DOHH2 (cell line): ENCODE measurements at regions not wholly inside any gene's neighbourhood (a gene's known extent, or its start where the extent isn't known, plus 50 kb on each side); places are given as distances from the start of the nearest gene placed in this dataset.

Experiments
- H3F3A ChIP-seq: fragments of 200-600 bp; sonication (generic), shearing (Covaris generic); 2 replicates; pipeline ENCODE4 v1.6.0; 2016; ENCODE audit warnings: antibody characterized with exemption, mild to moderate bottlenecking; ENCODE audit not compliant: control insufficient read depth, insufficient read depth
- H3K27ac ChIP-seq: fragments of 200-600 bp; sonication (generic); 2 replicates; pipeline ENCODE4 v1.5.1; 2014; ENCODE audit warnings: low read depth, mild to moderate bottlenecking, low read length, moderate library complexity
- H3K27me3 ChIP-seq: fragments of 200-600 bp; sonication (generic); 2 replicates; pipeline ENCODE4 v1.6.1; 2014; ENCODE audit warnings: mild to moderate bottlenecking, low read length, mixed read lengths; ENCODE audit not compliant: control insufficient read depth
- H3K36me3 ChIP-seq: fragments of 200-600 bp; sonication (generic); 2 replicates; pipeline ENCODE4 v1.6.1; 2014; ENCODE audit warnings: mild to moderate bottlenecking, low read length, moderate library complexity, mixed read lengths; ENCODE audit not compliant: control insufficient read depth
- H3K4me1 ChIP-seq: fragments of 200-600 bp; sonication (generic); 2 replicates; pipeline ENCODE4 v1.6.1; 2014; ENCODE audit warnings: mild to moderate bottlenecking, low read length, mixed read lengths; ENCODE audit not compliant: control insufficient read depth
- H3K4me2 ChIP-seq: fragments of 200-600 bp; sonication (generic); 2 replicates; pipeline ENCODE4 v1.6.0; 2014; ENCODE audit warnings: mild to moderate bottlenecking, low read length, moderate library complexity
- H3K4me3 ChIP-seq: fragments of 200-600 bp; sonication (generic); 2 replicates; pipeline ENCODE4 v1.5.1; 2014; ENCODE audit warnings: mild to moderate bottlenecking, low read length, mixed read lengths
- H3K79me2 ChIP-seq: fragments of 200-600 bp; sonication (generic); 2 replicates; pipeline ENCODE4 v1.6.1; 2014; ENCODE audit warnings: mild to moderate bottlenecking, low read length, mixed read lengths; ENCODE audit not compliant: control insufficient read depth
- H3K9me2 ChIP-seq: fragments of 200-600 bp; sonication (generic); replicated peaks from 2 replicates; pipeline ENCODE4 v1.6.1; 2014; ENCODE audit warnings: mild to moderate bottlenecking, low read length, mixed read lengths; ENCODE audit not compliant: control insufficient read depth
- H3K9me3 ChIP-seq: fragments of 200-600 bp; sonication (generic); 2 replicates; pipeline ENCODE4 v1.6.1; 2014; ENCODE audit warnings: antibody characterized with exemption, low read length, mixed read lengths; ENCODE audit not compliant: control insufficient read depth, insufficient read depth
- H4K20me1 ChIP-seq: fragments of 200-600 bp; sonication (generic); 2 replicates; pipeline ENCODE4 v1.6.0; 2014; ENCODE audit warnings: low read depth, mild to moderate bottlenecking, antibody characterized with exemption, low read length, moderate library complexity; ENCODE audit not compliant: control insufficient read depth, insufficient read depth
- EZH2phosphoT487 ChIP-seq: fragments of 200-600 bp; sonication (generic); IDR thresholded peaks from 2 replicates; pipeline ENCODE4 v1.6.1; 2017; ENCODE audit warnings: borderline replicate concordance, mild to moderate bottlenecking, antibody characterized with exemption, low read length, moderate library complexity, mixed read lengths
- TF ChIP-seq, protein P1 (sequence below): fragments of 200-600 bp; sonication (generic); IDR thresholded peaks from one replicate; pipeline ENCODE4 v1.5.1; 2014; ENCODE audit warnings: antibody characterized with exemption, mild to moderate bottlenecking, low read depth, low read length; ENCODE audit not compliant: poor library complexity, severe bottlenecking

DNA sequence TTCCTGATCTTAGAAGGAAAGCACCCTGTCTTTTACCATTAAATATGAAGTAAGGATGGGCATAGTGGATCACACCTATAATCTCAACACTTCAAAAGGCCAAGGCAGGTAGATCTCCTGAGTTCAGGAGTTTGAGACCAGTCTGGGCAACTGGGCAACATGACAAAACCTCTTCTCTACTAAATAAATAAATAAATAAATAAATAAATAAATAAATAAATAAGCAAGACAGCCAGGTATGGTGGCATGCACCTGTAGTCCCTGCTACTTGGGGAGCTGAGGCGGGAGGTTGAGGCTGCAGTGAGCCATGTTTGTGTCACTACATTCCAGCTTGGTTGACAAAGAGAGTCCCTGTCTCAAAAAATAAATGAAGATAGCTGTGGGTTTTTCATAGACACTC lies 313.1 kb downstream of the RPS24 start:
- no peaks in the 10 kb centered on the region for H3K9me2 ChIP-seq
- peaks cover 2% of the 10 kb centered on the region; the same call in 1 of the 2 replicates for H3K27me3 ChIP-seq
- no peak for TF ChIP-seq EZH2phosphoT487
- TF ChIP-seq, protein P1, sequence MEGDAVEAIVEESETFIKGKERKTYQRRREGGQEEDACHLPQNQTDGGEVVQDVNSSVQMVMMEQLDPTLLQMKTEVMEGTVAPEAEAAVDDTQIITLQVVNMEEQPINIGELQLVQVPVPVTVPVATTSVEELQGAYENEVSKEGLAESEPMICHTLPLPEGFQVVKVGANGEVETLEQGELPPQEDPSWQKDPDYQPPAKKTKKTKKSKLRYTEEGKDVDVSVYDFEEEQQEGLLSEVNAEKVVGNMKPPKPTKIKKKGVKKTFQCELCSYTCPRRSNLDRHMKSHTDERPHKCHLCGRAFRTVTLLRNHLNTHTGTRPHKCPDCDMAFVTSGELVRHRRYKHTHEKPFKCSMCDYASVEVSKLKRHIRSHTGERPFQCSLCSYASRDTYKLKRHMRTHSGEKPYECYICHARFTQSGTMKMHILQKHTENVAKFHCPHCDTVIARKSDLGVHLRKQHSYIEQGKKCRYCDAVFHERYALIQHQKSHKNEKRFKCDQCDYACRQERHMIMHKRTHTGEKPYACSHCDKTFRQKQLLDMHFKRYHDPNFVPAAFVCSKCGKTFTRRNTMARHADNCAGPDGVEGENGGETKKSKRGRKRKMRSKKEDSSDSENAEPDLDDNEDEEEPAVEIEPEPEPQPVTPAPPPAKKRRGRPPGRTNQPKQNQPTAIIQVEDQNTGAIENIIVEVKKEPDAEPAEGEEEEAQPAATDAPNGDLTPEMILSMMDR, result no peak
- H3K79me2 ChIP-seq, result no peaks in the 10 kb centered on the region
- H3K4me2 ChIP-seq, result no peak overlapping the region
- no peaks in the 10 kb centered on the region for H3F3A ChIP-seq
- no peaks in the 10 kb centered on the region for H4K20me1 ChIP-seq
- H3K9me3 ChIP-seq, result no peaks in the 10 kb centered on the region
- no peak overlapping the region for H3K27ac ChIP-seq
- no peaks in the 10 kb centered on the region for H3K4me1 ChIP-seq
- no peak overlapping the region for H3K4me3 ChIP-seq
- no peaks in the 10 kb centered on the region for H3K36me3 ChIP-seq

- Histone ChIP-seq H4K20me1 (no peaks in the 10 kb centered on the region), H3K4me2 (no peak overlapping the region), H3K4me1 (no peaks in the 10 kb centered on the region), H3K9me2 (no peaks in the 10 kb centered on the region), H3K36me3 (no peaks in the 10 kb centered on the region), H3K27me3 (peaks cover 2% of the 10 kb centered on the region; the same call in 1 of the 2 replicates), H3K27ac (no peak overlapping the region), H3F3A (no peaks in the 10 kb centered on the region), H3K9me3 (no peaks in the 10 kb centered on the region), H3K79me2 (no peaks in the 10 kb centered on the region), H3K4me3 (no peak overlapping the region)
- TF ChIP-seq EZH2phosphoT487, result no peak
- TF ChIP-seq, protein P1, result no peak
Observed at GRCh38 chr10:78348411-78349164, 314.9 kb downstream of the RPS24 start.

DNA sequence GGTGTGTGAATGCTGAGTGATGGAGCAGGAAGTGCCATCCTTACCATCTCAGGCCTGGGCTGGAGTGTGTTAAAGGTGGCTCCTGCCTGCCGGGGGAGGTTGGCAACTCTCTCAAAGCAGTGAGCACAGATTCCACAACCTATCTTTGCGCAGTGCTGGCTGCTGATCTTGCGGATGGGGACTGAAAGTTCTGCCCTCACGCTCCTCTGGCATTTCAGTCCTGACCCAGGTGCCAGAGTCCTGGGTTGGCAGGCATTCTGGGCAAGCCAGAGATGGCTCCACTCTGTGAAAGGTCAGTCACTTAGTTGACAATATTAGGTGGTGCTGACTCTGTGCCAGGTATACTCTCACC lies 315.5 kb downstream of the RPS24 start:
- Histone ChIP-seq H4K20me1 (no peaks in the 10 kb centered on the region), H3K9me3 (no peaks in the 10 kb centered on the region), H3F3A (no peaks in the 10 kb centered on the region), H3K4me3 (no peak overlapping the region), H3K36me3 (no peaks in the 10 kb centered on the region), H3K9me2 (no peaks in the 10 kb centered on the region), H3K79me2 (no peaks in the 10 kb centered on the region), H3K4me2 (no peak overlapping the region), H3K27ac (no peak overlapping the region), H3K27me3 (peaks cover 2% of the 10 kb centered on the region; the same call in 1 of the 2 replicates), H3K4me1 (no peaks in the 10 kb centered on the region)
- TF ChIP-seq, protein P1, result no peak
- no peak for TF ChIP-seq EZH2phosphoT487
